H9 (cell line): ENCODE measurements at regions not wholly inside any gene's neighbourhood (a gene's known extent, or its start where the extent isn't known, plus 50 kb on each side); places are given as distances from the start of the nearest gene placed in this dataset.

Source experiments
- DNase-seq: peaks from one replicate; pipeline ENCODE4 v3.0.0-alpha.2; 2017
- H2AFZ ChIP-seq: one replicate; pipeline ENCODE4 v1.6.1; 2013; ENCODE audit warnings: mild to moderate bottlenecking, low read length, control low read depth, moderate library complexity
- H2AK5ac ChIP-seq: 2 replicates; pipeline ENCODE4 v1.6.1; 2013; ENCODE audit warnings: low read length, control low read depth, mixed read lengths; ENCODE audit not compliant: insufficient read length
- H2BK120ac ChIP-seq: one replicate; pipeline ENCODE4 v1.6.1; 2013; ENCODE audit warnings: low read depth, mild to moderate bottlenecking, low read length, control low read depth, inconsistent platforms; ENCODE audit not compliant: poor library complexity, severe bottlenecking
- H2BK12ac ChIP-seq: 2 replicates; pipeline ENCODE4 v1.6.1; 2013; ENCODE audit warnings: low read length, control low read depth, mixed read lengths, low read depth; ENCODE audit not compliant: insufficient read length
- H2BK15ac ChIP-seq: 2 replicates; pipeline ENCODE4 v1.6.1; 2013; ENCODE audit warnings: low read depth, low read length, control low read depth
- H2BK20ac ChIP-seq: one replicate; pipeline ENCODE4 v1.6.1; 2013; ENCODE audit warnings: low read depth, mild to moderate bottlenecking, low read length, control low read depth, inconsistent platforms; ENCODE audit not compliant: poor library complexity, severe bottlenecking
- H2BK5ac ChIP-seq: 2 replicates; pipeline ENCODE4 v1.6.1; 2013; ENCODE audit warnings: low read length, control low read depth, mixed read lengths; ENCODE audit not compliant: insufficient read length
- H3K14ac ChIP-seq: 2 replicates; pipeline ENCODE4 v1.6.1; 2013; ENCODE audit warnings: low read length, control low read depth; ENCODE audit not compliant: insufficient read depth
- H3K18ac ChIP-seq: 2 replicates; pipeline ENCODE4 v1.6.1; 2013; ENCODE audit warnings: low read depth, mild to moderate bottlenecking, mixed read lengths, low read length, control low read depth; ENCODE audit not compliant: insufficient read length
- H3K23ac ChIP-seq: 2 replicates; pipeline ENCODE4 v1.6.1; 2013; ENCODE audit warnings: low read length, control low read depth, mixed read lengths, low read depth; ENCODE audit not compliant: insufficient read length
- H3K23me2 ChIP-seq: 2 replicates; pipeline ENCODE4 v1.6.1; 2013; ENCODE audit warnings: low read depth, mild to moderate bottlenecking, mixed read lengths, low read length, control low read depth; ENCODE audit not compliant: insufficient read length, poor library complexity, severe bottlenecking
- H3K27ac ChIP-seq: 2 replicates; pipeline ENCODE4 v1.5.1; 2013; ENCODE audit warnings: low read length, control low read depth, mixed read lengths, low read depth; ENCODE audit not compliant: insufficient read length
- H3K27me3 ChIP-seq: 2 replicates; pipeline ENCODE4 v1.6.1; 2013; ENCODE audit warnings: low read length, control low read depth, inconsistent platforms; ENCODE audit not compliant: insufficient read depth
- H3K4ac ChIP-seq: 2 replicates; pipeline ENCODE4 v1.6.1; 2013; ENCODE audit warnings: low read depth, mild to moderate bottlenecking, control low read depth, inconsistent platforms, low read length, moderate library complexity
- H3K4me1 ChIP-seq: 2 replicates; pipeline ENCODE4 v1.6.1; 2013; ENCODE audit warnings: low read length, control low read depth, inconsistent platforms; ENCODE audit not compliant: insufficient read depth
- H3K4me2 ChIP-seq: 2 replicates; pipeline ENCODE4 v1.6.1; 2013; ENCODE audit warnings: low read length, control low read depth, mixed read lengths; ENCODE audit not compliant: insufficient read length, insufficient read depth
- H3K56ac ChIP-seq: 2 replicates; pipeline ENCODE4 v1.6.1; 2013; ENCODE audit warnings: low read depth, mild to moderate bottlenecking, mixed read lengths, low read length, control low read depth; ENCODE audit not compliant: insufficient read length
- H3K79me1 ChIP-seq: 2 replicates; pipeline ENCODE4 v1.6.1; 2013; ENCODE audit warnings: low read depth, mild to moderate bottlenecking, moderate library complexity, low read length, control low read depth, inconsistent platforms; ENCODE audit not compliant: insufficient read depth, poor library complexity, severe bottlenecking
- H3K79me2 ChIP-seq: 2 replicates; pipeline ENCODE4 v1.6.1; 2013; ENCODE audit warnings: low read length, control low read depth, inconsistent platforms; ENCODE audit not compliant: insufficient read depth
- H3K9ac ChIP-seq: 2 replicates; pipeline ENCODE4 v1.6.1; 2013; ENCODE audit warnings: low read length, control low read depth, mixed read lengths; ENCODE audit not compliant: insufficient read length; ENCODE audit errors: extremely low read depth
- H3K9me3 ChIP-seq: one replicate; pipeline ENCODE4 v1.6.1; 2013; ENCODE audit warnings: low read depth, low read length, inconsistent platforms; ENCODE audit not compliant: control insufficient read depth
- H3T11ph ChIP-seq: one replicate; pipeline ENCODE4 v1.6.1; 2013; ENCODE audit warnings: mild to moderate bottlenecking, low read length, control low read depth, inconsistent platforms
- H4K20me1 ChIP-seq: one replicate; pipeline ENCODE4 v1.6.1; 2013; ENCODE audit not compliant: control insufficient read depth, insufficient read length, insufficient read depth
- H4K5ac ChIP-seq: 2 replicates; pipeline ENCODE4 v1.6.1; 2013; ENCODE audit warnings: low read depth, mild to moderate bottlenecking, mixed read lengths, low read length, control low read depth; ENCODE audit not compliant: insufficient read length
- H4K8ac ChIP-seq: replicated peaks from 2 replicates; pipeline ENCODE4 v1.6.1; 2013; ENCODE audit warnings: low read length, control low read depth, mixed read lengths, low read depth; ENCODE audit not compliant: insufficient read length
- H4K91ac ChIP-seq: 2 replicates; pipeline ENCODE4 v1.6.1; 2013; ENCODE audit warnings: low read depth, mild to moderate bottlenecking, moderate library complexity, mixed read lengths, low read length, control low read depth; ENCODE audit not compliant: insufficient read length
- H3K27ac Mint-ChIP-seq, 3 experiments: 2 replicates in 2 of 3; 3 replicates in 1 of 3; pipeline ENCODE4 v1.8.0; 2020 to 2021; ENCODE audit warnings: mixed read lengths in 3 of 3, mild to moderate bottlenecking in 1 of 3, moderate library complexity in 1 of 3
- H3K27me3 Mint-ChIP-seq: 2 replicates; pipeline ENCODE4 v1.8.0; 2021; ENCODE audit warnings: low read depth, mild to moderate bottlenecking, moderate library complexity, mixed read lengths
- H3K36me3 Mint-ChIP-seq, 3 experiments: 2 replicates in 2 of 3; 3 replicates in 1 of 3; pipeline ENCODE4 v1.8.0; 2020 to 2021; ENCODE audit warnings: low read depth in 3 of 3, mixed read lengths in 3 of 3; ENCODE audit not compliant: insufficient read depth in 1 of 3
- H3K4me1 Mint-ChIP-seq, 2 experiments: 2 replicates each; pipeline ENCODE4 v1.8.0; 2020; ENCODE audit warnings: mixed read lengths in 2 of 2
- H3K4me3 Mint-ChIP-seq, 2 experiments: 2 replicates in 1 of 2; 3 replicates in 1 of 2; pipeline ENCODE4 v1.8.0; 2020 to 2021; ENCODE audit warnings: mild to moderate bottlenecking in 2 of 2, mixed read lengths in 2 of 2, moderate library complexity in 1 of 2
- H3K9me3 Mint-ChIP-seq, 2 experiments: 2 replicates in 1 of 2; 3 replicates in 1 of 2; pipeline ENCODE4 v1.8.0; 2020; ENCODE audit warnings: mild to moderate bottlenecking in 2 of 2, mixed read lengths in 2 of 2, moderate library complexity in 1 of 2
- WGBS: extraction: QIAGEN DNeasy Blood & Tissue Kit; methylation state at CpG from one replicate; pipeline ENCODE4 v1.1.7; 2013; ENCODE audit warnings: missing lambda C conversion rate, low lambda C conversion rate, mixed read lengths; ENCODE audit not compliant: insufficient read length; ENCODE audit errors: extremely low coverage; 5-methylcytosine and 5-hydroxymethylcytosine counted together
- TF ChIP-seq, protein P1 (sequence below): fragments of 200-600 bp; sonication (generic); conservative IDR thresholded peaks from 3 replicates; pipeline ENCODE4 v1.8.0; 2021; ENCODE audit warnings: antibody characterized with exemption, mild to moderate bottlenecking

DNA sequence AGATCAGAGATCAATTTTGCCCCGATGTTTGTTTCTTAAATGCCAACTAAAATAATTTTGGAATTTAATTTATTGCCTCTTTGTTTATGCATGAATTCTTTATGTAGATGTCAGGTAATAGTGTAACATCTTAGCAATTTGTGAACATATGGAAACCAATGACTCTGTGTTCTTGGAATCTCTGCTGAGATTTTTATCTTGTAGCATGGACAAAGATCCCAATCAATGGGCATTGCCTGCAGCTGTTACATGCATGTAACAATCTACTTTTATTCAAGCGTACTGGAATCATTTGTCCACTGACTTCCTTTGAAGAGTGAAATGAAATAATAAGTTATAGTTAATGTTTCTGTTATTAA, 61.6 kb upstream of the ARSJ start:
- no peak overlapping the region for H2BK12ac ChIP-seq
- Mint-ChIP-seq H3K36me3 (no peaks in the 10 kb centered on the region), H3K27ac (no peak overlapping the region), H3K4me1 (0 out of 4 replicates have a peak, but pooled peaks cover 0 to 2% of the 10 kb centered on the region in 2 experiments), H3K27me3 (no peaks in the 10 kb centered on the region), H3K9me3 (no peaks in the 10 kb centered on the region), H3K4me3 (no peak overlapping the region)
- H2BK5ac ChIP-seq: no peak overlapping the region
- H3K4ac ChIP-seq: no peak overlapping the region
- no peak overlapping the region for H3K14ac ChIP-seq
- no peak overlapping the region for H2BK120ac ChIP-seq
- no peak overlapping the region for H3K23ac ChIP-seq
- H4K5ac ChIP-seq: no peak overlapping the region
- no peak overlapping the region for H2BK20ac ChIP-seq
- no peaks in the 10 kb centered on the region for H3K4me1 ChIP-seq
- H3K27ac ChIP-seq: no peak overlapping the region
- no peaks in the 10 kb centered on the region for H3K9me3 ChIP-seq
- H3K79me1 ChIP-seq: no peaks in the 10 kb centered on the region
- H4K8ac ChIP-seq: no peak overlapping the region
- no peak overlapping the region for H2BK15ac ChIP-seq
- no peak overlapping the region for H3K4me2 ChIP-seq
- H3K9ac ChIP-seq: no peak overlapping the region
- H2AFZ ChIP-seq: no peak overlapping the region
- no peaks in the 10 kb centered on the region for H3K27me3 ChIP-seq
- H3K56ac ChIP-seq: no peak overlapping the region
- no peak for DNase-seq
- no peak overlapping the region for H3K18ac ChIP-seq
- TF ChIP-seq, protein P1, sequence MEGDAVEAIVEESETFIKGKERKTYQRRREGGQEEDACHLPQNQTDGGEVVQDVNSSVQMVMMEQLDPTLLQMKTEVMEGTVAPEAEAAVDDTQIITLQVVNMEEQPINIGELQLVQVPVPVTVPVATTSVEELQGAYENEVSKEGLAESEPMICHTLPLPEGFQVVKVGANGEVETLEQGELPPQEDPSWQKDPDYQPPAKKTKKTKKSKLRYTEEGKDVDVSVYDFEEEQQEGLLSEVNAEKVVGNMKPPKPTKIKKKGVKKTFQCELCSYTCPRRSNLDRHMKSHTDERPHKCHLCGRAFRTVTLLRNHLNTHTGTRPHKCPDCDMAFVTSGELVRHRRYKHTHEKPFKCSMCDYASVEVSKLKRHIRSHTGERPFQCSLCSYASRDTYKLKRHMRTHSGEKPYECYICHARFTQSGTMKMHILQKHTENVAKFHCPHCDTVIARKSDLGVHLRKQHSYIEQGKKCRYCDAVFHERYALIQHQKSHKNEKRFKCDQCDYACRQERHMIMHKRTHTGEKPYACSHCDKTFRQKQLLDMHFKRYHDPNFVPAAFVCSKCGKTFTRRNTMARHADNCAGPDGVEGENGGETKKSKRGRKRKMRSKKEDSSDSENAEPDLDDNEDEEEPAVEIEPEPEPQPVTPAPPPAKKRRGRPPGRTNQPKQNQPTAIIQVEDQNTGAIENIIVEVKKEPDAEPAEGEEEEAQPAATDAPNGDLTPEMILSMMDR: no peak
- no CpG with 5 or more reads among the region's 2 CpGs for WGBS
- no peak overlapping the region for H3T11ph ChIP-seq
- no peak overlapping the region for H4K91ac ChIP-seq
- no peaks in the 10 kb centered on the region for H3K23me2 ChIP-seq
- no peaks in the 10 kb centered on the region for H4K20me1 ChIP-seq
- no peak overlapping the region for H2AK5ac ChIP-seq
- no peaks in the 10 kb centered on the region for H3K79me2 ChIP-seq
